Panc1 (cell line): ENCODE measurements at regions not wholly inside any gene's neighbourhood (a gene's known extent, or its start where the extent isn't known, plus 50 kb on each side); places are given as distances from the start of the nearest gene placed in this dataset.

Experiments used
- ATAC-seq: fragments of 200-7000 bp; cut with Tn5 transposase; 2 replicates; pipeline ENCODE4 v1.9.1; 2020; ENCODE audit warnings: mild to moderate bottlenecking, moderate library complexity
- BruUV-seq: library from RNA; stranded (reverse); fragments of 400-500 nt; replicated peaks from 2 replicates; lab custom pipeline; 2021; lab: Mats Ljungman, UMichigan
- CTCF ChIA-PET: fragments of 300-600 bp; sonication (Branson Sonifier 250); formaldehyde crosslinking; loops from one replicate; lab custom pipeline; 2022; ENCODE audit warnings: antibody characterized with exemption; lab: Charles Lee
- POLR2A ChIA-PET: fragments of 300-600 bp; sonication (Branson Sonifier 250); formaldehyde crosslinking; loops from one replicate; lab custom pipeline; 2022; ENCODE audit warnings: antibody characterized with exemption; lab: Charles Lee
- DNase-seq: peaks from one replicate; pipeline ENCODE4 v3.0.0-alpha.2; 2010; ENCODE audit warnings: low read depth, low spot score
- H3K27ac ChIP-seq: 2 replicates; pipeline ENCODE4 v1.5.1; 2011; ENCODE audit warnings: mild to moderate bottlenecking, low read length, inconsistent platforms
- H3K27me3 ChIP-seq: fragments of 200-500 bp; sonication (Bioruptor generic); 2 replicates; pipeline ENCODE4 v1.6.0; 2014; ENCODE audit warnings: low read length, inconsistent platforms; ENCODE audit not compliant: control insufficient read depth, insufficient read depth
- H3K36me3 ChIP-seq: fragments of 200-500 bp; sonication (Bioruptor generic); 2 replicates; pipeline ENCODE4 v1.5.1; 2014; ENCODE audit warnings: inconsistent platforms, mild to moderate bottlenecking, low read length, moderate library complexity; ENCODE audit not compliant: control insufficient read depth, insufficient read depth
- H3K4me1 ChIP-seq: 2 replicates; pipeline ENCODE4 v1.5.1; 2011; ENCODE audit warnings: inconsistent platforms, mild to moderate bottlenecking, low read length, moderate library complexity; ENCODE audit not compliant: control insufficient read depth, insufficient read depth
- H3K4me3 ChIP-seq, 2 experiments: 2 replicates each; pipeline ENCODE4 v1.5.1; 2011 to 2012; ENCODE audit warnings: low read depth in 2 of 2, low read length in 2 of 2, mild to moderate bottlenecking in 2 of 2, inconsistent platforms in 1 of 2, moderate library complexity in 1 of 2
- H3K9me3 ChIP-seq: fragments of 200-500 bp; sonication (Bioruptor generic); 2 replicates; pipeline ENCODE4 v1.5.1; 2014; ENCODE audit warnings: low read depth, mild to moderate bottlenecking, inconsistent platforms, low read length, moderate library complexity; ENCODE audit not compliant: control insufficient read depth, insufficient read depth
- CTCF ChIP-seq: fragments of 450-650 bp; IDR thresholded peaks from 2 replicates; pipeline ENCODE4 v1.5.1; 2017; ENCODE audit warnings: mild to moderate bottlenecking
- POLR2AphosphoS5 ChIP-seq: IDR thresholded peaks from 2 replicates; pipeline ENCODE4 v1.6.1; 2012; ENCODE audit warnings: mild to moderate bottlenecking, low read depth, low read length, moderate library complexity
- REST ChIP-seq, 2 experiments: IDR thresholded peaks; 2 replicates each; pipeline ENCODE4 v1.6.1; 2011 to 2012; ENCODE audit warnings: low read depth in 2 of 2, control low read depth in 1 of 2, low read length in 1 of 2, mild to moderate bottlenecking in 1 of 2, moderate library complexity in 1 of 2; ENCODE audit not compliant: insufficient read depth in 1 of 2
- SIN3A ChIP-seq: IDR thresholded peaks from 2 replicates; pipeline ENCODE4 v1.6.1; 2012; ENCODE audit warnings: low read depth, mild to moderate bottlenecking, low read length, moderate library complexity, borderline replicate concordance; ENCODE audit not compliant: insufficient read depth
- TCF7L2 ChIP-seq: IDR thresholded peaks from 2 replicates; pipeline ENCODE4 v1.6.1; 2011; ENCODE audit warnings: mild to moderate bottlenecking, low read depth, low read length, inconsistent platforms
- in situ Hi-C: cut with HindIII; loops from 2 replicates; pipeline ENCODE4 v1.10.0; 2016; ENCODE audit warnings: low sequenced_read_pairs, low pct_unique_long_range_greater_than_20kb
- intact Hi-C: fragments of 100-400 bp; cut with micrococcal nuclease; formaldehyde crosslinking; loops from one replicate; pipeline ENCODE4 v1.10.0; 2022; ENCODE audit not compliant: unreplicated experiment

- in situ Hi-C loops (no loop called here), intact Hi-C loops (no loop called here)
- no peak for ATAC-seq
- no peak overlapping the region for H3K27ac ChIP-seq
- no peaks in the 10 kb centered on the region for H3K4me1 ChIP-seq
- BruUV-seq, result no TSS peak
- no peak for TF ChIP-seq POLR2AphosphoS5
- no peak overlapping the region for H3K4me3 ChIP-seq
- H3K9me3 ChIP-seq, result no peaks in the 10 kb centered on the region
- ChIA-PET POLR2A (no interaction called here), CTCF (interaction anchor here (0.6 kb wide), 1 partner anchor 89 kb away, joined by 6 read pairs; no protein-coding TSS in a partner anchor)
- peaks cover 11% of the 10 kb centered on the region; the same call in 1 of the 2 replicates for H3K27me3 ChIP-seq
- H3K36me3 ChIP-seq, result no peaks in the 10 kb centered on the region
- DNase-seq, result no peak
Measured at GRCh38 chr19:31418692-31419430, 69.6 kb upstream of the TSHZ3 start.

GRCh38 chr19:31419871-31420445, 70.7 kb upstream of the TSHZ3 start:
- DNase-seq (no peak), ATAC-seq (no peak)
- no TSS peak for BruUV-seq
- Histone ChIP-seq H3K27ac (no peak overlapping the region), H3K9me3 (no peaks in the 10 kb centered on the region), H3K4me1 (no peaks in the 10 kb centered on the region), H3K4me3 (no peak overlapping the region), H3K27me3 (peaks cover 11% of the 10 kb centered on the region; the same call in 1 of the 2 replicates), H3K36me3 (no peaks in the 10 kb centered on the region)
- ChIA-PET POLR2A (no interaction called here), CTCF (no interaction called here)
- in situ Hi-C loops, result no loop called here
- TF ChIP-seq SIN3A (no peak), REST (IDR thresholded peaks at IDR 0.05; ENCODE audit: insufficient read depth in 1 of 2, low read depth in 2 of 2, low read length in 1 of 2) (no peak), CTCF (no peak), POLR2AphosphoS5 (no peak), TCF7L2 (no peak)
- intact Hi-C loops, result no loop called here

GRCh38 chr19:31421082-31421481, 71.8 kb upstream of the TSHZ3 start:
- ATAC-seq, result no peak
- Histone ChIP-seq H3K4me1 (no peaks in the 10 kb centered on the region), H3K36me3 (no peaks in the 10 kb centered on the region), H3K27ac (no peak overlapping the region), H3K9me3 (no peaks in the 10 kb centered on the region), H3K27me3 (peaks cover 11% of the 10 kb centered on the region; the same call in 1 of the 2 replicates), H3K4me3 (no peak overlapping the region)
- in situ Hi-C loops (no loop called here), intact Hi-C loops (no loop called here)
- ChIA-PET CTCF (no interaction called here), POLR2A (no interaction called here)
- BruUV-seq, result no TSS peak
- no peak for TF ChIP-seq REST (IDR thresholded peaks at IDR 0.05; ENCODE audit: insufficient read depth in 1 of 2, low read depth in 2 of 2, low read length in 1 of 2)
- no peak for TF ChIP-seq CTCF
- no peak for TF ChIP-seq SIN3A
- TF ChIP-seq TCF7L2, result no peak
- no peak for TF ChIP-seq POLR2AphosphoS5
- DNase-seq, result no peak
